ENCODE measurements at regions not wholly inside any gene's neighbourhood (a gene's known extent, or its start where the extent isn't known, plus 50 kb on each side); places are given as distances from the start of the nearest gene placed in this dataset.

GRCh38 chr5:29930316-29930715 lies 1263.2 kb upstream of the CDH6 start:
- DNase-seq (ENCODE audit: low spot score) (no peak), ATAC-seq (ENCODE audit: insufficient number of reproducible peaks, low FRiP score, low read depth) (no peak)
- no peak for TF ChIP-seq CTCF (IDR thresholded peaks at IDR 0.05)
- Histone ChIP-seq H3K27ac (no peak overlapping the region), H3K9me3 (no peaks in the 10 kb centered on the region), H3K36me3 (no peaks in the 10 kb centered on the region), H3K4me1 (ENCODE audit: control insufficient read depth in 1 of 2, low read depth in 2 of 2) (no peaks in the 10 kb centered on the region), H3K4me3 (no peak overlapping the region), H3K27me3 (replicated peaks; ENCODE audit: insufficient read depth) (no peaks in the 10 kb centered on the region)

- ATAC-seq (ENCODE audit: insufficient number of reproducible peaks, low FRiP score, low read depth) = no peak
- Histone ChIP-seq H3K36me3 (no peaks in the 10 kb centered on the region), H3K27ac (no peak overlapping the region), H3K9me3 (no peaks in the 10 kb centered on the region), H3K4me3 (no peak overlapping the region), H3K27me3 (replicated peaks; ENCODE audit: insufficient read depth) (no peaks in the 10 kb centered on the region), H3K4me1 (ENCODE audit: control insufficient read depth in 1 of 2, low read depth in 2 of 2) (no peaks in the 10 kb centered on the region)
- no peak for TF ChIP-seq CTCF (IDR thresholded peaks at IDR 0.05)
- DNase-seq (ENCODE audit: low spot score) = no peak
Observed at GRCh38 chr5:29924107-29924506, 1269.4 kb upstream of the CDH6 start.

- Histone ChIP-seq H3K27me3 (replicated peaks; ENCODE audit: insufficient read depth) (no peaks in the 10 kb centered on the region), H3K9me3 (peaks cover 2% of the 10 kb centered on the region), H3K36me3 (no peaks in the 10 kb centered on the region), H3K4me3 (no peak overlapping the region), H3K27ac (no peak overlapping the region), H3K4me1 (ENCODE audit: control insufficient read depth in 1 of 2, low read depth in 2 of 2) (no peaks in the 10 kb centered on the region)
- TF ChIP-seq CTCF (IDR thresholded peaks at IDR 0.05) = no peak
- DNase-seq (ENCODE audit: low spot score) (no peak), ATAC-seq (ENCODE audit: insufficient number of reproducible peaks, low FRiP score, low read depth) (no peak)
Observed at GRCh38 chr5:29905626-29906353, 1287.7 kb upstream of the CDH6 start.

GRCh38 chr5:29902859-29903258 lies 1290.6 kb upstream of the CDH6 start:
- H3K9me3 ChIP-seq = no peaks in the 10 kb centered on the region
- H3K27ac ChIP-seq = no peak overlapping the region
- TF ChIP-seq CTCF (IDR thresholded peaks at IDR 0.05) = no peak
- H3K27me3 ChIP-seq (replicated peaks; ENCODE audit: insufficient read depth) = no peaks in the 10 kb centered on the region
- H3K4me3 ChIP-seq = no peak overlapping the region
- ATAC-seq (ENCODE audit: insufficient number of reproducible peaks, low FRiP score, low read depth) (no peak), DNase-seq (ENCODE audit: low spot score) (no peak)
- no peaks in the 10 kb centered on the region for H3K4me1 ChIP-seq (ENCODE audit: control insufficient read depth in 1 of 2, low read depth in 2 of 2)
- H3K36me3 ChIP-seq = no peaks in the 10 kb centered on the region

- Histone ChIP-seq H3K36me3 (no peaks in the 10 kb centered on the region), H3K27me3 (replicated peaks; ENCODE audit: insufficient read depth) (no peaks in the 10 kb centered on the region), H3K9me3 (no peaks in the 10 kb centered on the region), H3K4me1 (ENCODE audit: control insufficient read depth in 1 of 2, low read depth in 2 of 2) (no peaks in the 10 kb centered on the region), H3K27ac (no peak overlapping the region), H3K4me3 (no peak overlapping the region)
- no peak for TF ChIP-seq CTCF (IDR thresholded peaks at IDR 0.05)
- DNase-seq (ENCODE audit: low spot score) (no peak), ATAC-seq (ENCODE audit: insufficient number of reproducible peaks, low FRiP score, low read depth) (no peak)
Observed at GRCh38 chr5:29899583-29899982, 1293.9 kb upstream of the CDH6 start.
